ENCODE measurements at regions not wholly inside any gene's neighbourhood (a gene's known extent, or its start where the extent isn't known, plus 50 kb on each side); places are given as distances from the start of the nearest gene placed in this dataset.
"Not testable (repeated sequence)": the region's sequence is repeated elsewhere in the genome, so short reads cannot be mapped to it uniquely, and the experiment has no call there.

DNA sequence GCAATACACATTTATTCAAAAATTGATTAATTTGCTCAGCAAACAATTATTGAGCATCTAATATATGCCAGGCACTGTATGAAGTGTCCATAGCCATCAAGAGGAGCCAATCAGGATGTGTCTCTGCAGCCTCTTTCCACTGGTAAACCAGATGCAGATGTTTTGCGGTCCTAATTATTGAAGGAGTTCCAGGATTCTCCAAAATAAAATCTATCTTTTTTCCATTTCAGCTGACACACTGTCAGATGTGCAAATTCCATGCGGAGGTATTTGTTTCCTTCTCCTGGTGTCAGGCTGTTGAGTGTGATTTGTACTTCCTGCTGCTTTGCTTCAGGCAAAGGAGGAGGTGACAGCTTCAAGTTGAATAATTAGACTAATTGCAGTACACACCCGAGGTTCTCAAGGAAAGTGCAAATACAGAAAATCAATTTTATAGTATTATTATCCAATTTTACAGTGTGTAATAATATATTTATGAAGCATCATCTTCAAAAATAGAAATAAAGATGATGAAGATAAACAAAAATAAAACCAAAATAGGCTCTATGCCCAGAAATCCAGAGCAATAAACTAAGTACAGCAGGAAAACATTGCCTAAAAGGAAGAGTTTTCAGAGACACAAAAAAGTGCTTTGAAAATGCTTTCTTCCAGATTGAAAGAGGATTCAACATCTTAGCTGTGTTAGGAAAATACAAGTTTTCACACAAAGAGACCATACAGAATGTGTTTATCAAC, 1352.9 kb upstream of the CHAC2 start:
- Histone ChIP-seq H3K9me3 (no peaks in the 10 kb centered on the region), H3K27ac (no peak overlapping the region), H3K4me3 (no peak overlapping the region), H3K4me1 (no peaks in the 10 kb centered on the region), H3K4me2 (no peak overlapping the region)
- FAIRE-seq (no peak), ATAC-seq (no peak), DNase-seq (ENCODE audit: low read depth in 1 of 2, low spot score in 1 of 2) (no peak)
- ChIA-PET CTCF (no interaction called here), POLR2A (no interaction called here)
- TF ChIP-seq KDM1A (IDR thresholded peaks at IDR 0.05; ENCODE audit: low read depth) (no peak), RAD21 (conservative IDR thresholded peaks at IDR 0.05 in 1 of 2, IDR thresholded peaks at IDR 0.05 in 1 of 2) (no peak), FOSB (CRISPR knock-in tag; IDR thresholded peaks at IDR 0.05) (no peak), CHD2 (IDR thresholded peaks at IDR 0.05; ENCODE audit: low read length, partially characterized antibody) (no peak), CHD4 (IDR thresholded peaks at IDR 0.05; ENCODE audit: borderline replicate concordance) (no peak), JUN (IDR thresholded peaks at IDR 0.05) (no peak), HDAC2 (IDR thresholded peaks at IDR 0.05) (no peak)
- TF ChIP-seq, protein P1, sequence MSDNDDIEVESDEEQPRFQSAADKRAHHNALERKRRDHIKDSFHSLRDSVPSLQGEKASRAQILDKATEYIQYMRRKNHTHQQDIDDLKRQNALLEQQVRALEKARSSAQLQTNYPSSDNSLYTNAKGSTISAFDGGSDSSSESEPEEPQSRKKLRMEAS (IDR thresholded peaks at IDR 0.05) = no peak
- WGBS (ENCODE audit: missing lambda C conversion rate) = 31% methylated on average over 3 of the region's 3 CpGs

DNA sequence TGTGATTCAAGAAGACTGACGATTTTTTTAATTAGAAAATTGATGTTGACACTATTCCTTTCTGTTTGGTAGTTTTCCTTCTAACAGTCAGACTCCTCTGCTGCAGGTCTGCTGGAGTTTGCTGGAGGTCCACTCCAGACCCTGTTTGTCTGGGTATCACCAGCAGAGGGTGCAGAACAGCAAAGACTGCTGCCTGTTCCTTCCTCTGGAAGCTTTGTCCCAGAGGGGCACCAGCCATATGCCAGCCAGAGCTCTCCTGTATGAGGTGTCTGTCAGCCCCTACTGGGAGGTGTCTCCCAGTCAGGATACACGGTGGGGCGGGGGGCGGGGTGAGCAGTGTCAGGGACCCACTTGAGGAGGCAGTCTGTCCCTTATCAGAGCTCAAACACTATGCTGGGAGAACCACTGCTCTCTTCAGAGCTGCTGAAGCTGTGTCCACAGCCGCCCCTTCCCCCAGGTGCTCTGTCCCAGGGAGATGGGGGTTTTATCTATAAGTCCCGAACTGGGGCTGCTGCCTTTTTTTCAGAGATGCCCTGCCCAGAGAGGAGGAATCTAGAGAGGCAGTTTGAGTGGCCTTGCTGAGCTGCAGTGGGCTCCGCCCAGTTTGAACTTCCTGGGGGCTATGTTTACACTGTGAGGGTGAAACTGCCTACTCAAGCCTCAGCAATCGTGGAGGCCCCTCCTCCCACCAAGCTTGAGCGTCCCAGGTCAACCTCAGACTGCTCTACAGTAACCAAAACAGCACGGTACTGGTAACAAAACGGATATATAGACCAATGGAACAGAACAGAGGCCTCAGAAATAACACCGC, 1358.1 kb upstream of the CHAC2 start:
- H3K27ac ChIP-seq; FAIRE-seq; H3K4me1 ChIP-seq; DNase-seq (ENCODE audit: low read depth in 1 of 2, low spot score in 1 of 2); H3K4me3 ChIP-seq; H3K9me3 ChIP-seq; ATAC-seq; POLR2A ChIA-PET; H3K4me2 ChIP-seq: not testable (repeated sequence)
- CTCF ChIA-PET = interaction anchor here (0.7 kb wide), 1 partner anchor 1068 kb away, joined by 3 read pairs; no protein-coding TSS in a partner anchor
- 20% methylated on average over 10 of the region's 12 CpGs for WGBS (ENCODE audit: missing lambda C conversion rate)

DNA sequence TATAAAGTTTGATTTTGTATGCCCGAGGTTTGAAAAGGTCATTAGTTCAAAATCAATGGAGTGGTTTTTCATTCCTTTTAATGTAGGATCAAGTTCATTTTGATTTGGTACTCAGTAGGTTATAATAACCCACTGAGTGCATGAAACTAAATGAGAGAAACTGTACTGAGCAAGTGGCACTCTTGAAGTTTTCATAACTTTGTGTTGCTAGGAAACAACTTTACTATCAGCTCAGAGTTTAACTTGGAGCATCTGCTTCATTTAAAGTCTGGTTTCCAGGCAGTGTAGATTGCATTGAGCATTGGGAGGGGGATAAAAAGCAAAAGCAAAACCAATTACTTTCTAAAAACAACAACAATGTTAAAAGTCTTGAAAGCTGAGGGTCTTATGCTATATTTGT, 1361.6 kb upstream of the CHAC2 start:
- CTCF ChIA-PET = interaction anchor here (0.6 kb wide), 1 partner anchor 1112 kb away, joined by 3 read pairs; no protein-coding TSS in a partner anchor
- H3K4me3 ChIP-seq = no peak overlapping the region
- DNase-seq (ENCODE audit: low read depth in 1 of 2, low spot score in 1 of 2) = no peak
- H3K9me3 ChIP-seq = no peaks in the 10 kb centered on the region
- H3K27ac ChIP-seq = no peak overlapping the region
- no peak for ATAC-seq
- TF ChIP-seq NR3C1 (IDR thresholded peaks at IDR 0.05) = no peak
- TF ChIP-seq, protein P2, sequence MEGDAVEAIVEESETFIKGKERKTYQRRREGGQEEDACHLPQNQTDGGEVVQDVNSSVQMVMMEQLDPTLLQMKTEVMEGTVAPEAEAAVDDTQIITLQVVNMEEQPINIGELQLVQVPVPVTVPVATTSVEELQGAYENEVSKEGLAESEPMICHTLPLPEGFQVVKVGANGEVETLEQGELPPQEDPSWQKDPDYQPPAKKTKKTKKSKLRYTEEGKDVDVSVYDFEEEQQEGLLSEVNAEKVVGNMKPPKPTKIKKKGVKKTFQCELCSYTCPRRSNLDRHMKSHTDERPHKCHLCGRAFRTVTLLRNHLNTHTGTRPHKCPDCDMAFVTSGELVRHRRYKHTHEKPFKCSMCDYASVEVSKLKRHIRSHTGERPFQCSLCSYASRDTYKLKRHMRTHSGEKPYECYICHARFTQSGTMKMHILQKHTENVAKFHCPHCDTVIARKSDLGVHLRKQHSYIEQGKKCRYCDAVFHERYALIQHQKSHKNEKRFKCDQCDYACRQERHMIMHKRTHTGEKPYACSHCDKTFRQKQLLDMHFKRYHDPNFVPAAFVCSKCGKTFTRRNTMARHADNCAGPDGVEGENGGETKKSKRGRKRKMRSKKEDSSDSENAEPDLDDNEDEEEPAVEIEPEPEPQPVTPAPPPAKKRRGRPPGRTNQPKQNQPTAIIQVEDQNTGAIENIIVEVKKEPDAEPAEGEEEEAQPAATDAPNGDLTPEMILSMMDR (IDR thresholded peaks at IDR 0.05) = no peak
- TF ChIP-seq TFCP2L1 (CRISPR knock-in tag; IDR thresholded peaks at IDR 0.05) = no peak
- TF ChIP-seq MAFK (IDR thresholded peaks at IDR 0.05; ENCODE audit: partially characterized antibody) = no peak
- TF ChIP-seq EHF (CRISPR knock-in tag; IDR thresholded peaks at IDR 0.05) = no peak
- TF ChIP-seq EHMT2 (IDR thresholded peaks at IDR 0.05; ENCODE audit: low read depth) = no peak
- no peak for TF ChIP-seq HDAC2 (IDR thresholded peaks at IDR 0.05)
- TF ChIP-seq JUNB (IDR thresholded peaks at IDR 0.05) = no peak
- no peak for TF ChIP-seq JUN (IDR thresholded peaks at IDR 0.05)
- TF ChIP-seq, protein P3, sequence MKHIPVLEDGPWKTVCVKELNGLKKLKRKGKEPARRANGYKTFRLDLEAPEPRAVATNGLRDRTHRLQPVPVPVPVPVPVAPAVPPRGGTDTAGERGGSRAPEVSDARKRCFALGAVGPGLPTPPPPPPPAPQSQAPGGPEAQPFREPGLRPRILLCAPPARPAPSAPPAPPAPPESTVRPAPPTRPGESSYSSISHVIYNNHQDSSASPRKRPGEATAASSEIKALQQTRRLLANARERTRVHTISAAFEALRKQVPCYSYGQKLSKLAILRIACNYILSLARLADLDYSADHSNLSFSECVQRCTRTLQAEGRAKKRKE (CRISPR knock-in tag; IDR thresholded peaks at IDR 0.05; ENCODE audit: low read depth) = no peak
- TF ChIP-seq RARB (CRISPR knock-in tag; IDR thresholded peaks at IDR 0.05) = no peak
- TF ChIP-seq FOSB (CRISPR knock-in tag; IDR thresholded peaks at IDR 0.05) = no peak
- no peak for TF ChIP-seq POLR2A (IDR thresholded peaks at IDR 0.05; ENCODE audit: low read length)
- H3K4me2 ChIP-seq = no peak overlapping the region
- 6% methylated on average over 1 of the region's 1 CpG for WGBS (ENCODE audit: missing lambda C conversion rate)
- no peaks in the 10 kb centered on the region for H3K4me1 ChIP-seq
- FAIRE-seq = no peak
- POLR2A ChIA-PET = no interaction called here

Data from A549 (cell line).